GM12878 (cell line): ENCODE measurements at regions not wholly inside any gene's neighbourhood (a gene's known extent, or its start where the extent isn't known, plus 50 kb on each side); places are given as distances from the start of the nearest gene placed in this dataset.

Experiments
- ATAC-seq: fragments of 200-7000 bp; cut with Tn5 transposase; 3 replicates; pipeline ENCODE4 v1.9.1; 2020; ENCODE audit warnings: mild to moderate bottlenecking, moderate library complexity
- BruUV-seq: library from RNA; stranded (reverse); fragments of 400-500 nt; replicated peaks from 2 replicates; lab custom pipeline; 2021; lab: Mats Ljungman, UMichigan
- CTCF ChIA-PET: fragments of 300-600 bp; sonication (Branson Sonifier 250); formaldehyde crosslinking; extraction: SDS; loops from one replicate; lab custom pipeline; 2021; ENCODE audit warnings: inconsistent platforms; lab: Yijun Ruan, JAX
- POLR2A ChIA-PET: fragments of 350-600 bp; formaldehyde crosslinking; extraction: SDS; loops from one replicate; lab custom pipeline; 2021; ENCODE audit warnings: inconsistent platforms; lab: Charles Lee
- RAD21 ChIA-PET: fragments of 300-600 bp; sonication (Branson Sonifier 250); formaldehyde crosslinking; loops from one replicate; lab custom pipeline; 2023; ENCODE audit warnings: antibody characterized with exemption; ENCODE audit not compliant: unreplicated experiment; lab: Charles Lee
- SMC1A ChIA-PET: fragments of 300-600 bp; sonication (Branson Sonifier 250); formaldehyde crosslinking; loops from one replicate; lab custom pipeline; 2023; ENCODE audit not compliant: unreplicated experiment, uncharacterized antibody; lab: Charles Lee
- DNase-seq: peaks from one replicate; pipeline ENCODE4 v3.0.0-alpha.2; 2011; ENCODE audit warnings: low read depth, low spot score
- FAIRE-seq: peaks from 3 replicates; lab custom pipeline; 2011; peaks lifted over from hg19 to GRCh38; lab: Jason Lieb, UNC
- H2AFZ ChIP-seq: 2 replicates; pipeline ENCODE4 v1.6.0; 2011; ENCODE audit warnings: low read depth, low read length, control low read depth; ENCODE audit not compliant: control insufficient read depth
- H3K27ac ChIP-seq: 2 replicates; pipeline ENCODE4 v1.5.1; 2011; ENCODE audit warnings: control low read depth; ENCODE audit not compliant: control insufficient read depth, insufficient read depth
- H3K27me3 ChIP-seq, 2 experiments: replicated peaks in 1 of 2; 2 replicates each; pipeline versions ENCODE4 v1.6.0 to v1.6.1; 2011; ENCODE audit warnings: low read length in 1 of 2; ENCODE audit not compliant: control insufficient read depth in 2 of 2, insufficient read depth in 2 of 2
- H3K36me3 ChIP-seq, 2 experiments: 2 replicates each; pipeline ENCODE4 v1.5.1; 2011; ENCODE audit warnings: low read length in 1 of 2; ENCODE audit not compliant: control insufficient read depth in 2 of 2, insufficient read depth in 2 of 2
- H3K4me1 ChIP-seq: 2 replicates; pipeline ENCODE4 v1.6.1; 2011; ENCODE audit warnings: mild to moderate bottlenecking, low read length, moderate library complexity, mixed read lengths; ENCODE audit not compliant: control insufficient read depth, insufficient read depth
- H3K4me2 ChIP-seq: 2 replicates; pipeline ENCODE4 v1.6.0; 2011; ENCODE audit warnings: control low read depth; ENCODE audit not compliant: control insufficient read depth, insufficient read depth
- H3K4me3 ChIP-seq: fragments of 200-600 bp; sonication (generic); 2 replicates; pipeline ENCODE4 v1.5.1; 2016
- H3K79me2 ChIP-seq: 2 replicates; pipeline ENCODE4 v1.6.0; 2011; ENCODE audit warnings: low read length; ENCODE audit not compliant: control insufficient read depth, insufficient read depth
- H3K9ac ChIP-seq: 2 replicates; pipeline ENCODE4 v1.8.0; 2011; ENCODE audit warnings: low read length, control low read depth, mixed read lengths; ENCODE audit not compliant: control insufficient read depth, insufficient read depth
- H3K9me3 ChIP-seq: replicated peaks from 3 replicates; pipeline ENCODE4 v1.5.1; 2011; ENCODE audit warnings: mild to moderate bottlenecking, low read length; ENCODE audit not compliant: control insufficient read depth, insufficient read depth
- H4K20me1 ChIP-seq: 2 replicates; pipeline ENCODE4 v1.6.0; 2011; ENCODE audit not compliant: control insufficient read depth, insufficient read depth
- NFYB ChIP-seq: IDR thresholded peaks from 2 replicates; pipeline ENCODE4 v1.6.1; 2011; ENCODE audit warnings: low read depth, mild to moderate bottlenecking, low read length, improper control_type of control experiment, moderate library complexity; ENCODE audit not compliant: insufficient read depth
- ZBTB11 ChIP-seq: fragments of 450-650 bp; formaldehyde crosslinking; IDR thresholded peaks from 2 replicates; pipeline ENCODE4 v1.5.0; 2022; ENCODE audit warnings: mild to moderate bottlenecking, missing genetic modification characterization
- ZBTB4 ChIP-seq: fragments of 450-650 bp; formaldehyde crosslinking; IDR thresholded peaks from 2 replicates; pipeline ENCODE4 v1.4.0; 2022; ENCODE audit warnings: mild to moderate bottlenecking, moderate library complexity
- WGBS: methylation state at CpG from one replicate; pipeline ENCODE4 v1.1.6; 2016; ENCODE audit warnings: low lambda C conversion rate; ENCODE audit not compliant: insufficient replicate concordance, insufficient coverage; ENCODE audit errors: missing lambda C conversion rate; 5-methylcytosine and 5-hydroxymethylcytosine counted together
- in situ Hi-C: fragments of 300-500 bp; cut with MboI; formaldehyde crosslinking; loops from 9 replicates; pipeline ENCODE4 v1.14.3; 2018; ENCODE audit warnings: mixed read lengths
- intact Hi-C: fragments of 100-400 bp; cut with micrococcal nuclease; formaldehyde crosslinking; loops from one replicate; pipeline ENCODE4 v1.14.2; 2022; ENCODE audit not compliant: unreplicated experiment

DNA sequence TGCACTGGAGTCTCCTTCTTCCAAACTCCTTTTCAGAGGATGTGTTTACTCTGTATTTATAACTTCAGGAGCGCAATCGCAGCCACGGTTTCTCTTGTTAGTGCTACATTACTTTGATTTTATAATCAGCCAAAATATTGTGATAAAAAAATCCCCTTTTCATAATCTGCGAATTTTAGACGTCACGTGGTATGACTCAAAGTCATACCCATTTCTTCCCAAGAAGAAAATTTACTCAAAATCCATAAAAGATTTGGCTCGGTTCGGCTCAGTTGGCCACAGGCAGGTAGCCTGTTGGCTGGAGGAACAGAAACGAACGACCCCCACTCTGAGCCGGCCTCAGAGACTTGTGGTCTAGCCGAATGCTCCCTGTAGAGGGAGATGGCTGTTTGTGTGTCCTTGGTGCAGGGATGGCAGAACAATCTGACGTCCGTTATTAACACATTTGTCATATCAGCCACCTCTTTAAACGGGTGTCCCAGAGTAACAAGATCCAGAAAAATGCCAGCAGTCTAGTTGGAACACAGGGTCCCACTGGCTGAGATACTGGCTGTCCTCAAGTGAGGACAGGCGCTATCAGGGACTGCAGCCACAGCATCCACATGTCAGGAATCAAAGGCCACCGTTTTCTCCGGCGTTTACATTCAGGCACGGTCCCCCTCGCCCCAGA lies 247.6 kb downstream of the DLL1 start (continued):
- no peak for TF ChIP-seq ZBTB4 (CRISPR knock-in tag)
- TF ChIP-seq, all 136 proteins: peak for 0

DNA sequence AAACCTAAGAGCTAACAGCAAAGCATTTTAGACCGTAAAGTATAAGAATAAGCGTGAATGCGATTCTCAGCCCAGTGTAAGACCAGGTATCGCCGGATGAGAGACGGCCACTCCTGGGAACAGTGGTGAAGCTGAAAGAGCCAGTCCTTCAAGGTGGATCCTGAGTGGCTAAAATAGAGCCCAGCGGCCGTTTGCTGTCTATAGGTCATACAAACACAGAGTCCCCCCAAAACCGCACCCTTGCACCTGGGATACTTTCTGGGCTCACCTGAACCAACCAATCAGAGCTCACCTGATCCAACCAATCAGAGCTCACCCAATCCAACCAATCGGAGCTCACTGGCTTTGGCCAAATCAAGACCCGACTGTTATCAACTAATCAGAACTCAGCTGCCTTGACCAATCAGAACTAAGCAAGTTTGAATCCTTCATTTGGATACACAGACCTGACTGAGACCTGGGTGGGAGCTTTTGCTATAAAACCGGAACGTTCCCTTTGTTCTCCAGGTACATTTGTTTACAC lies 248.2 kb downstream of the DLL1 start:
- Histone ChIP-seq H3K27ac (no peak overlapping the region), H3K36me3 (no peaks in the 10 kb centered on the region), H3K9ac (no peak overlapping the region), H3K4me1 (no peaks in the 10 kb centered on the region), H2AFZ (no peak overlapping the region), H3K27me3 (no peaks in the 10 kb centered on the region), H3K79me2 (no peaks in the 10 kb centered on the region), H3K9me3 (no peaks in the 10 kb centered on the region; the same call in 2 of the 3 replicates), H4K20me1 (no peaks in the 10 kb centered on the region), H3K4me3 (no peak overlapping the region), H3K4me2 (no peak overlapping the region)
- ChIA-PET POLR2A (no interaction called here), RAD21 (no interaction called here), CTCF (no interaction called here), SMC1A (no interaction called here)
- intact Hi-C loops, result no loop called here
- FAIRE-seq (no peak), DNase-seq (no peak), ATAC-seq (no peak)
- TF ChIP-seq ZBTB11 (CRISPR knock-in tag) (no peak), NFYB (0 out of 2 replicates have a peak, but pooled peaks have one; percentile 15)
- 63% methylated on average over 13 of the region's 13 CpGs for WGBS
- BruUV-seq, result no TSS peak
- in situ Hi-C loops, result no loop called here
